ENCODE measurements at regions not wholly inside any gene's neighbourhood (a gene's known extent, or its start where the extent isn't known, plus 50 kb on each side); places are given as distances from the start of the nearest gene placed in this dataset.

DNA sequence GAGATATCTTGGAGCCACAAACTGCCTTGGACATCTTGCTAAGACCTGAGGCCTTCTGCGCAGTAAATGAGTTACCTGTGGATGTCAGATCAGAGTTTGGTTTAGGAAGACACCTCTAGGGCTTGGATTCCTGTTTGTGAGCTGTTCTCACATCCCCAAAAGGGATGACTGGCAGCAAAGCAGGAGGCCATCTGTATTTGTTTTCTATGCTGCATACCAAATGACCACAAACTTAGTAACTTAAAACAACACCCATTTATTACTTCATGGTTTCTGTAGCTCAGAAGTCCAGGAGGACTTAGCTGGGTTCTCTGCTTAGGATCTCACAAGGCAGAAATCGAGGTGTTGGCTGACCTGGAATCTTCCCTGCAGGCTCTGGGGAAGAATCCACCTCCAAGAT lies 116.7 kb downstream of the UNC5CL start:
- TF ChIP-seq Cebpa-rat (IDR thresholded peaks at IDR 0.05), result no peak
- no peaks in the 10 kb centered on the region for H4K20me1 ChIP-seq
- H3K9me3 ChIP-seq (replicated peaks in 1 of 11), result no peaks in the 10 kb centered on the region
- no peak overlapping the region for H3K4me2 ChIP-seq
- H3K36me3 ChIP-seq, result no peaks in the 10 kb centered on the region
- no peak overlapping the region for H3K4me3 ChIP-seq
- H3K27me3 ChIP-seq, result no peaks in the 10 kb centered on the region
- H3K4me1 ChIP-seq, result peaks cover 18 to 27% (median 21%) of the 10 kb centered on the region in 10 experiments
- H3K9ac ChIP-seq, result no peak overlapping the region
- no peak overlapping the region for H3K27ac ChIP-seq

GRCh38 chr6:40918040-40918651 lies 120.9 kb downstream of the UNC5CL start:
- Histone ChIP-seq H3K4me2 (peak overlapping the region in 8 of 11 experiments; percentile 29 to 78 (median 54); a peak in 16 of 22 replicates), H3K4me3 (no peak overlapping the region), H3K9me3 (replicated peaks in 1 of 11) (no peaks in the 10 kb centered on the region), H3K36me3 (no peaks in the 10 kb centered on the region), H3K4me1 (peaks cover 0 to 20% (median 16%) of the 10 kb centered on the region in 10 experiments; a peak in 17 of 20 replicates), H3K27ac (no peak overlapping the region), H4K20me1 (no peaks in the 10 kb centered on the region), H3K27me3 (no peaks in the 10 kb centered on the region), H3K9ac (no peak overlapping the region)
- no peak for TF ChIP-seq Cebpa-rat (IDR thresholded peaks at IDR 0.05)

GRCh38 chr6:40917603-40918002 lies 121.4 kb downstream of the UNC5CL start:
- TF ChIP-seq Cebpa-rat (IDR thresholded peaks at IDR 0.05), result no peak
- H4K20me1 ChIP-seq, result no peaks in the 10 kb centered on the region
- no peaks in the 10 kb centered on the region for H3K9me3 ChIP-seq (replicated peaks in 1 of 11)
- H3K27ac ChIP-seq, result no peak overlapping the region
- no peaks in the 10 kb centered on the region for H3K36me3 ChIP-seq
- no peak overlapping the region for H3K9ac ChIP-seq
- H3K4me3 ChIP-seq, result no peak overlapping the region
- peaks cover 0 to 21% (median 16%) of the 10 kb centered on the region in 10 experiments; a peak in 17 of 20 replicates for H3K4me1 ChIP-seq
- H3K4me2 ChIP-seq, result peak overlapping the region in 8 of 11 experiments; percentile 29 to 78 (median 54); a peak in 16 of 22 replicates
- no peaks in the 10 kb centered on the region for H3K27me3 ChIP-seq

GRCh38 chr6:40916845-40917244 lies 122.2 kb downstream of the UNC5CL start:
- no peak for TF ChIP-seq Cebpa-rat (IDR thresholded peaks at IDR 0.05)
- no peaks in the 10 kb centered on the region for H3K36me3 ChIP-seq
- H3K4me3 ChIP-seq, result no peak overlapping the region
- H3K27me3 ChIP-seq, result no peaks in the 10 kb centered on the region
- H3K27ac ChIP-seq, result no peak overlapping the region
- H3K9ac ChIP-seq, result no peak overlapping the region
- peaks cover 4 to 29% (median 21%) of the 10 kb centered on the region in 10 experiments; a peak in 18 of 20 replicates for H3K4me1 ChIP-seq
- H3K4me2 ChIP-seq, result peak overlapping the region in 8 of 11 experiments; percentile 29 to 78 (median 54); a peak in 12 of 22 replicates
- no peaks in the 10 kb centered on the region for H3K9me3 ChIP-seq (replicated peaks in 1 of 11)
- no peaks in the 10 kb centered on the region for H4K20me1 ChIP-seq

DNA sequence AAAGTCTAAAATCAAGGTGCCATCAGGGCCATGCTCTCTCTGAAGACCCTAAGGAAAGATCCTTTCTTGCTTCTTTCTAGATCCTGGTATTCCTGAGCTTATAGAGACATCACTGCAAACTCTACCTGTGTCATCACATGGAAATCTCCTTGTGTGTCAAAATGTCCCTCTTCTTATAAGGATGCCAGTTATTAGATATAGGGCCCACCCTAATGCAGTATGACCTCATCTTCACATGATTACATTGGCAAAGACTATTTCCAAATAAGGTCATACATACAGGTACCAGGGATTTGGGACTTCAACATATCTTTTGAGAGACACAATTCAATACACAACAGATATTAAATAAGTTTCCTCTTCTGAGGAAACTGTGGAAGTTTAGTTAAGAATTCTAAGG lies 123.9 kb downstream of the UNC5CL start:
- no peaks in the 10 kb centered on the region for H3K27me3 ChIP-seq

DNA sequence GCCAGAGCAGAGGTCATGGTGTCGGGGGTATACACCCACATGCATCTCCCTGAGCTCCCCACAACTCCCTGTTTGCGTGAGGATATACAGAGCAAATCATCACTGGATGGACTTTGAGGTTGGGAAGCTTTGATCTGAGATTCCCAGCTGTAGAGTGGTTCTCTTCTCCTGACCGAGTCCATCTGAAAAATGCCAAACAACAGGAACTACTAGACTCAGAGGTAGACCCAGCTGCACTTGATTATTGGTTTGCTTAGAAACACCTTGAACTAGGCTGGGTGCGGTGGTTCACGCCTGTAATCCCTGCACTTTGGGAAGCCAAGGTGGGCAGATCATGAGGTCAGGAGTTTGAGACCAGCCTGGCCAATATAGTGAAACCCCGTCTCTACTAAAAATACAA lies 125.0 kb downstream of the UNC5CL start:
- H3K36me3 ChIP-seq, result no peaks in the 10 kb centered on the region
- H3K9ac ChIP-seq, result no peak overlapping the region
- H3K9me3 ChIP-seq (replicated peaks in 1 of 11), result peaks cover 1 to 4% (median 2%) of the 10 kb centered on the region in 11 experiments; a peak in 12 of 22 replicates
- no peak overlapping the region for H3K4me3 ChIP-seq
- peaks cover 4 to 31% (median 21%) of the 10 kb centered on the region in 10 experiments; a peak in 18 of 20 replicates for H3K4me1 ChIP-seq
- H3K4me2 ChIP-seq, result no peak overlapping the region
- no peak for TF ChIP-seq Cebpa-rat (IDR thresholded peaks at IDR 0.05)
- no peaks in the 10 kb centered on the region for H3K27me3 ChIP-seq
- H4K20me1 ChIP-seq, result no peaks in the 10 kb centered on the region
- no peak overlapping the region for H3K27ac ChIP-seq

More for the DNA sequence above, 123.9 kb downstream of the UNC5CL start:
- no peak overlapping the region for H3K9ac ChIP-seq
- H3K4me1 ChIP-seq, result peaks cover 4 to 31% (median 21%) of the 10 kb centered on the region in 10 experiments; a peak in 18 of 20 replicates
- no peaks in the 10 kb centered on the region for H3K36me3 ChIP-seq
- no peaks in the 10 kb centered on the region for H4K20me1 ChIP-seq
- H3K4me3 ChIP-seq, result no peak overlapping the region
- H3K27ac ChIP-seq, result no peak overlapping the region
- H3K9me3 ChIP-seq (replicated peaks in 1 of 11), result no peaks in the 10 kb centered on the region
- H3K4me2 ChIP-seq, result no peak overlapping the region
- no peak for TF ChIP-seq Cebpa-rat (IDR thresholded peaks at IDR 0.05)

- TF ChIP-seq Cebpa-rat (IDR thresholded peaks at IDR 0.05), result no peak
- Histone ChIP-seq H3K27me3 (no peaks in the 10 kb centered on the region), H3K4me3 (no peak overlapping the region), H3K4me1 (peaks cover 4 to 21% (median 11%) of the 10 kb centered on the region in 10 experiments; a peak in 18 of 20 replicates), H3K27ac (no peak overlapping the region), H4K20me1 (no peaks in the 10 kb centered on the region), H3K9me3 (replicated peaks in 1 of 11) (peaks cover 4 to 11% (median 7%) of the 10 kb centered on the region in 11 experiments; a peak in 14 of 22 replicates), H3K36me3 (no peaks in the 10 kb centered on the region), H3K9ac (no peak overlapping the region), H3K4me2 (peak overlapping the region in 10 of 11 experiments; percentile 27 to 58 (median 46); a peak in 19 of 22 replicates)
These were observed 126.7 kb downstream of the UNC5CL start for GRCh38 chr6:40912158-40912946.

- no peaks in the 10 kb centered on the region for H3K27me3 ChIP-seq
- H3K4me1 ChIP-seq, result peaks cover 4 to 19% (median 12%) of the 10 kb centered on the region in 10 experiments; a peak in 18 of 20 replicates
- no peak for TF ChIP-seq Cebpa-rat (IDR thresholded peaks at IDR 0.05)
- H4K20me1 ChIP-seq, result no peaks in the 10 kb centered on the region
- H3K9me3 ChIP-seq (replicated peaks in 1 of 11), result peaks cover 4 to 11% (median 7%) of the 10 kb centered on the region in 11 experiments; a peak in 14 of 22 replicates
- H3K4me2 ChIP-seq, result no peak overlapping the region
- H3K36me3 ChIP-seq, result no peaks in the 10 kb centered on the region
- H3K9ac ChIP-seq, result no peak overlapping the region
- H3K27ac ChIP-seq, result no peak overlapping the region
- no peak overlapping the region for H3K4me3 ChIP-seq
These were observed 128.6 kb downstream of the UNC5CL start for GRCh38 chr6:40910260-40910893.

DNA sequence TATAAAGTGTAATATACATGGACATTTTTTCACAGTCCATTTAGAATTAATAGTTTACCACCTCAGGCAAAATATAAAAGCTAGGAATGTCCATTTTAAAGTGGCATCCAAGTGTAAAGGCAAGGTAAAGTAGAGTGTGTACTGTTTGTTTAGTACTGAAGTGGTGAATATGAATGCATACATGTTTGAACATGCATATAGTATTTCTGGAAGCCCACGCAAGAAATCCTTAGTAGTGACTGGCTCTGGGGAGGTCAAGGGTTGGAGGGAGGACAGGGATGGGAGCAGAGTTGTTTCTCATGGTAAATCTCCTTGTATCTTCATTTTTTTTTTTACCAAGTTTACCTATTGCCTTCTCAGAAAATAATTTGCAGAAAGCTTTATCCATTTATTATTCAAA lies 129.2 kb downstream of the UNC5CL start:
- H3K27me3 ChIP-seq, result no peaks in the 10 kb centered on the region
- H3K27ac ChIP-seq, result no peak overlapping the region
- H4K20me1 ChIP-seq, result no peaks in the 10 kb centered on the region
- H3K4me3 ChIP-seq, result no peak overlapping the region
- TF ChIP-seq Cebpa-rat (IDR thresholded peaks at IDR 0.05), result no peak
- peaks cover 4 to 11% (median 8%) of the 10 kb centered on the region in 11 experiments; a peak in 14 of 22 replicates for H3K9me3 ChIP-seq (replicated peaks in 1 of 11)
- H3K9ac ChIP-seq, result no peak overlapping the region
- H3K36me3 ChIP-seq, result no peaks in the 10 kb centered on the region
- no peak overlapping the region for H3K4me2 ChIP-seq
- H3K4me1 ChIP-seq, result peaks cover 4 to 24% (median 12%) of the 10 kb centered on the region in 10 experiments; a peak in 18 of 20 replicates

Data from BLaER1 treated with 17β-estradiol and CSF1 and Interleukin-3, amounts not matched to agents 10 nM and 100 nM (cell line).